ENCODE measurements at regions not wholly inside any gene's neighbourhood (a gene's known extent, or its start where the extent isn't known, plus 50 kb on each side); places are given as distances from the start of the nearest gene placed in this dataset.
"Not testable (repeated sequence)": the region's sequence is repeated elsewhere in the genome, so short reads cannot be mapped to it uniquely, and the experiment has no call there.

DNA sequence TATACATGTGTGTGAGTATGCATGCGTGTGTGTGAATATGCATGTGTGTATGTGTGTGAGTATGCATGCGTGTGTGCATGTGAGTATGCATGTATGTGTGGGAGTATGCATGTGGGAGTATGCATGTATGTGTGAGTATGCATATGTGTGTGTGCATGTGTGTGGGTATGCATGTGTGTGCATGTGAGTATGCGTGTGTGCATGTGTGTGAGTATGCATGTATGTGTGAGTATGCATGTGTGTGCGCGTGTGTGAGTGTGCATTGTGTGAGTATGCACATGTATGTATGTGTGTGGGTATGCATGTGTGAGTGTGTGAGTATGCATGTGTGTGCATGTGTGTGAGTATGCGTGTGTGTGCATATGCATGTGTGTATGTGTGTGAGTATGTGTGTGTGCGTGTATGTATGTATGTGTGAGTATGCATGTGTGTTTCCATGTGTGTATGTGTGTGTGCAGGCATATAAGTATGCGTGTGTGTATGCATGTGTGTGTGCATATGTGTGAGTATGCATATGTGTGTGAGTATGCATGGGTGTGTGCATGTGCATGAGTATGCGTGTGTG, 97.9 kb upstream of the MED13L start:
- H3K4me3 ChIP-seq (ENCODE audit: low read depth, low read length), result no peak overlapping the region
- TF ChIP-seq, protein P1, sequence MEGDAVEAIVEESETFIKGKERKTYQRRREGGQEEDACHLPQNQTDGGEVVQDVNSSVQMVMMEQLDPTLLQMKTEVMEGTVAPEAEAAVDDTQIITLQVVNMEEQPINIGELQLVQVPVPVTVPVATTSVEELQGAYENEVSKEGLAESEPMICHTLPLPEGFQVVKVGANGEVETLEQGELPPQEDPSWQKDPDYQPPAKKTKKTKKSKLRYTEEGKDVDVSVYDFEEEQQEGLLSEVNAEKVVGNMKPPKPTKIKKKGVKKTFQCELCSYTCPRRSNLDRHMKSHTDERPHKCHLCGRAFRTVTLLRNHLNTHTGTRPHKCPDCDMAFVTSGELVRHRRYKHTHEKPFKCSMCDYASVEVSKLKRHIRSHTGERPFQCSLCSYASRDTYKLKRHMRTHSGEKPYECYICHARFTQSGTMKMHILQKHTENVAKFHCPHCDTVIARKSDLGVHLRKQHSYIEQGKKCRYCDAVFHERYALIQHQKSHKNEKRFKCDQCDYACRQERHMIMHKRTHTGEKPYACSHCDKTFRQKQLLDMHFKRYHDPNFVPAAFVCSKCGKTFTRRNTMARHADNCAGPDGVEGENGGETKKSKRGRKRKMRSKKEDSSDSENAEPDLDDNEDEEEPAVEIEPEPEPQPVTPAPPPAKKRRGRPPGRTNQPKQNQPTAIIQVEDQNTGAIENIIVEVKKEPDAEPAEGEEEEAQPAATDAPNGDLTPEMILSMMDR (IDR thresholded peaks at IDR 0.05; ENCODE audit: low read depth, low read length), result no peak
- H3K9me3 ChIP-seq (ENCODE audit: severe bottlenecking), result no peaks in the 10 kb centered on the region
- H3K36me3 ChIP-seq, result no peaks in the 10 kb centered on the region
- no peaks in the 10 kb centered on the region for H3K27me3 ChIP-seq (ENCODE audit: insufficient read depth, low read depth, severe bottlenecking)
- DNase-seq, result no peak
- no peak overlapping the region for H3K27ac ChIP-seq

DNA sequence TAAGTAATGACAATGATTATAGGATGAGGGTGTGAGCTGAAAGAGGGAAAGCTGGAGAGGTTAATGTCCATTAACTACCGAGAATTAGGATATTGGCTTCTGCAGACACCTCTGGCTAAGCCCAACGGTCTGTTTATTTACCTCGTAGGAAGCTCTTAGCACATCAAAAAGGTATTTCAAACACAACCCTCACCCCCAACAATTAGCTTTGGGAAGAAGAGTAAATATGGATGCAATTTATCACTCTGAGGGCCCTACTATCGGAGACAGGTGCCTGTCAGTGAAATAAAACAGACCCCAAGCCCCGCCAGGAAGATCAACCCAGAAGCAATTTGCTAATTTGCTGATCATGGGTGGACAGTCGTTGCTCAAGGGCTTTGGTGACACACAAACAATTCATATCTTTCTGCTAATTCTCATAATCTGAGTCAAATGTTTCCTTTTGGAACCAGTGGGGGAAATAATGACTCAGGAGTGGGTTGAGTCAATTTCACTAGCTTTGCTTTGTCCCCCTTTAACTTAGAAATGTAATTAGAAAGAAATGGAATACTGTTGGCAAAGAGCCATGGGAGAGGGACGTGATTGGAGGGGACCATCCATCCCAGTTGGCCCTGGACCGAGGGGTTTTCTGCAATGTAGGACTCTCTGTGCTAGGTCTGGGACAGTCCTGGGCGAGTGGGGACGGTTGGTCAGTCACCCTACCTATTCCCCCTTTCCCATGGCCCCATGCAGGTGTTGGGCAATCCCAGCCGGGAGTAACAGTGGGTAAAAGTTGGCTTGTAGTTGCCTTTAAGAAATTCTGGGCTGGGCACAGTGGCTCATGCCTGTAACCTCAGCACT, 99.1 kb upstream of the MED13L start:
- Histone ChIP-seq H3K9me3 (ENCODE audit: severe bottlenecking) (no peaks in the 10 kb centered on the region), H3K27me3 (ENCODE audit: insufficient read depth, low read depth, severe bottlenecking) (no peaks in the 10 kb centered on the region), H3K27ac (no peak overlapping the region), H3K36me3 (no peaks in the 10 kb centered on the region), H3K4me3 (ENCODE audit: low read depth, low read length) (no peak overlapping the region)
- TF ChIP-seq, protein P1 (IDR thresholded peaks at IDR 0.05; ENCODE audit: low read depth, low read length), result no peak
- DNase-seq, result no peak

DNA sequence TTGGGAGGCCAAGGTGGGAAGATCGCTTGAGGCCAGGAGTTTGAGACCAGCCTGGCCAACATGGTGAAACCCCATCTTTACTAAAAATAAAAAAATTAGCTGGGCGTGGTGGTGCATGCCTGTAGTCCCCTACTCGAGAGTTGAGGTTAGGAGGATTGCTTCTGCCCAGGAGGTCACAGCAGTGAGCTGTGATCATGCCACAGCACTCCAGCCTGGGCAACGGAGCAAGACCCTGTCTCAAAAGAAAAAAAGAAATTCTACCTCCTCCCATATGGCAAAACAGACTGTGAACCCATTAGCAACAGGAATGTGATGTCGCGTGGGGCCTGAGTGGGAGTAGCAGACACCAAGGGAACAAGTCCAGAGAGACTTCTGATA, 99.7 kb upstream of the MED13L start:
- not testable (repeated sequence) for H3K27ac ChIP-seq; H3K4me3 ChIP-seq (ENCODE audit: low read depth, low read length); H3K36me3 ChIP-seq; DNase-seq; H3K9me3 ChIP-seq (ENCODE audit: severe bottlenecking); H3K27me3 ChIP-seq (ENCODE audit: insufficient read depth, low read depth, severe bottlenecking)

DNA sequence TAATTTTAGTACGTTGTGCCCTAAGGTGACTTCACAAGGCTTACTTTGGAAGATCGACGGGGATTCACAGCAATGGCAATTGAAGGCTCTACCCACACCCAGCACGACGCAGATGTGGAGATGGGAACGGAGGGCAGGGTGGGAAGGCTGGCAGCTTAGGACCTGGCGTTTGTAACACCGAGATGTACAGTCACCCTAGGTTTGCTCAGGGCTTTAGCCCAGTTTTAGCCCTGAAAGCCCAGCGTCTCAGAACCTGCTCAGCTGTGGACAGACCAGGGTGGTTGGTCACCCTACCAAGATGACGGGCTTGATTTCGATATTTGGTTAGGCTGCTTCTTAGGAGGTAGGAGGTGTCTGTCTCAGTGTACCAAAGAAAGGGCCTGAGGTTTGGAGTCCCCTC, 100.5 kb upstream of the MED13L start:
- Histone ChIP-seq H3K27ac (no peak overlapping the region), H3K36me3 (no peaks in the 10 kb centered on the region), H3K27me3 (ENCODE audit: insufficient read depth, low read depth, severe bottlenecking) (no peaks in the 10 kb centered on the region), H3K9me3 (ENCODE audit: severe bottlenecking) (no peaks in the 10 kb centered on the region), H3K4me3 (ENCODE audit: low read depth, low read length) (no peak overlapping the region)
- TF ChIP-seq, protein P1 (IDR thresholded peaks at IDR 0.05; ENCODE audit: low read depth, low read length), result no peak
- no peak for DNase-seq

DNA sequence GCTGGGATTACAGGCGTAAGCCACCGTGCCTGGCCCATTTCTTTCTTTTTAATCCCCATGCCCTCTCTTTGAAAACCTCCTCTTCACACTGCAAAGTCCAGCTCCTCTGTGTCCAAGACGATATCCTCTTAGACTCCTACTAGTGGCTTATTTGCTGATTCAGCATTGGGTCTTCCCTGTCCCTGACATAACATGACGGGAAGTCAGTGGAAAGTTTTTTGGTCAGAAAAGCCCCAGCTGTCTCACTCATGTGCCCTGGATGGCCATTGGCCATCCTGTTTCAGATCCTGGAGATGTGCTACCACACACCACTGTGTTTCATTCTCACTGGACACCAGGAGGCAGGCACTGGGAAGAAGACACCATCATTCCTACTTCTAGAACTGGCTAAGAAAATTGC, 102.6 kb upstream of the MED13L start:
- Histone ChIP-seq H3K27me3 (ENCODE audit: insufficient read depth, low read depth, severe bottlenecking) (no peaks in the 10 kb centered on the region), H3K4me3 (ENCODE audit: low read depth, low read length) (no peak overlapping the region), H3K9me3 (ENCODE audit: severe bottlenecking) (no peaks in the 10 kb centered on the region), H3K36me3 (no peaks in the 10 kb centered on the region), H3K27ac (no peak overlapping the region)
- DNase-seq, result no peak
- TF ChIP-seq, protein P1 (IDR thresholded peaks at IDR 0.05; ENCODE audit: low read depth, low read length), result no peak

DNA sequence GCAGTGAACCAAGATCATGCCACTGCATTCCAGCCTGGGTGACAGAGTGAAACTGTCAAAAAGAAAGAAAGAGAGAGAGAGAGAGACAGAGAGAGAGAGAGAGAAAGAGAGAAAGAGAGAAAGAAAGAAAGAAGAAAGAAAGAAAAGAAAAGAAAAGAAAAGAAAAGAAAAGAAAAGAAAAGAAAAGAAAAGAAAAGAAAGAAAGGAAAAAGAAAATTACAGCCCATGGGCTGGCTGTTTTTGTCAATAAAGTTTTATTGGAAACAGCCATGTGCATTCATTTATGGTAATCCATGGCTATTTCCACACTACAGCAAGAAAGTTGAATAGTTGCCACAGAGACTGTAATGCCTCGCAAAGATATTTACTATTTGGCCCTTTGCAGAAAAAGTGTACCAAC, 103.2 kb upstream of the MED13L start:
- not testable (repeated sequence) for DNase-seq; H3K27me3 ChIP-seq (ENCODE audit: insufficient read depth, low read depth, severe bottlenecking); H3K9me3 ChIP-seq (ENCODE audit: severe bottlenecking); H3K36me3 ChIP-seq; H3K4me3 ChIP-seq (ENCODE audit: low read depth, low read length); H3K27ac ChIP-seq

All from WERI-Rb-1 (cell line).